Left cardiac atrium (tissue), 4 donors: ENCODE measurements at regions not wholly inside any gene's neighbourhood (a gene's known extent, or its start where the extent isn't known, plus 50 kb on each side); places are given as distances from the start of the nearest gene placed in this dataset.

Experiments used
- ATAC-seq, 2 donors: fragments of 200-7000 bp; cut with Tn5 transposase; one replicate each; pipeline ENCODE4 v1.9.1; 2020; ENCODE audit warnings: mild to moderate bottlenecking in 2 of 2, moderate library complexity in 2 of 2
- DNase-seq: peaks from one replicate; pipeline ENCODE4 v3.0.0-alpha.2; 2020
- intact Hi-C, 2 donors: fragments of 100-400 bp; cut with DNase I; formaldehyde crosslinking; loops; one replicate each; pipeline versions ENCODE4 v1.14.1 to v1.15.1; 2022 to 2023
- donor health status: DM: no; HTN: yes; CAD: no.
- donor health status: DM: no; HTN: yes; CAD: no; lungs with severe emphysema.
- donor health status: DM: yes; HTN: yes; CAD: no.
- donor health status: Dilated cardiomyopathy.

GRCh38 chr12:115437061-115437567 is 753.1 kb upstream of the TBX3 start:
- intact Hi-C loops: no loop called here
- peak; percentile 50 to 54 for ATAC-seq
- DNase-seq: peak; percentile 38

GRCh38 chr12:115433014-115433634 is 749.1 kb upstream of the TBX3 start:
- DNase-seq: no peak
- no peak for ATAC-seq
- intact Hi-C loops: no loop called here

DNA sequence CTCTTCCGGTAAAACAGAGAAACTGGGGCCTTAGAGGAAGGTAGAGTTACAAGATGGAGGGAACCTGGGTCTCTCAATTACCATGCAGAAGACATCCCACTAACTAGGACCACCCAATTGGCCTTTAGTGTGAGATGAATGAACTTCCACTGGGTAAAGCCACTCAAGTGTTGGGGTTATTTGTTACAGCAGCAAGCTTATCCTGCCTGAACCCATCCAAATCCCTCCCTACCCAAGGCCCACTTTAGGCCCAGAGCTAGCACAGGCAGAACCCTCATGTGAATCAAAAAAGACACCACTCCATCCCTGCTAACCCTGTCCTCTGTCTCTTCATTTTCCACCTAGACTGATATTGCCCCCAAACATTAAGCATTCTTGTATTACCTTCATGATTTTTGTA is 746.7 kb upstream of the TBX3 start:
- ATAC-seq: no peak
- intact Hi-C loops: no loop called here
- no peak for DNase-seq

- DNase-seq (no peak), ATAC-seq (no peak)
- intact Hi-C loops: no loop called here
Measured at GRCh38 chr12:115426732-115427131, 742.8 kb upstream of the TBX3 start.

DNA sequence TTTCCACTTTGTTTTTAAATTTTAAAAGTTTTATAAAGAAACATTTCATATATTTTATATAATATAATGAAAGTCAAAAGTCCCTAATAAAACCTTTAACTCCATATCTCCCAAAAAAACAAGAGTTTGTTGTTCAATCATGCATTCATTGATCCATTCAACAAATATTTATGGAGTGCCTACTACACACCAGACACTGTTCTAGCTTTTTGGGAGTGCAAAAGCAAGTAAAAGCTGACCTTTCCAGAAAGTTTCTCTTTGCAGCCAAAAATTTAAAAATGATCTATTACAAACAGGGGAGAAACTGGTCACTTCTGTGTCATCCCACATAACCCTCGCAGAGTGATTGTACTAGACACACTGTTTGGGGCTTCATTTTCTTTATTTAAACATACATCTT is 740.0 kb upstream of the TBX3 start:
- ATAC-seq (no peak), DNase-seq (no peak)
- intact Hi-C loops: no loop called here

DNA sequence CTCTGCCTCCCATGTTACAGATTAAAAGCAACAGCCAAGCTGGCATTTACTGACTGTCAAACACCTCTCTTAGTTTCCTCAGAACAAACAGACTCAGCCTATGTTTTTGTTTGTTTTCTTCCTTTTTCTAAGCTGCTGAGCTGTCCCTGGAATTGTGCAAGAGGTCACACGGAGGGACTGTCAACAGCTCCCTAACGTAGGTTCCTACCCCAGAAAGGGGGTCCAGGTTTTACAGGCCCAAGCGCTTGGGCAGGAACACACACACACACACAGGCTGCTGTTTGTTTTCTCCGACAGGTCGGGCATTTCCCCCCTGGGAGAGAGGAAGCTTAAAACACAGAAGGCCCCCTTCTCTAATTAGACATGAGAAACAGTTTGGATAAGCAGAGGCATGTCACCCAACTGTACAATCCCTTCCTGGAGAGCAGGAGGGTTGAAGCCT is 739.6 kb upstream of the TBX3 start:
- ATAC-seq (no peak), DNase-seq (no peak)
- intact Hi-C loops: no loop called here

GRCh38 chr12:115422845-115423545 is 739.0 kb upstream of the TBX3 start:
- ATAC-seq (no peak), DNase-seq (no peak)
- intact Hi-C loops: no loop called here

- no peak for ATAC-seq
- intact Hi-C loops: no loop called here
Measured at GRCh38 chr12:115421796-115422709, 738.1 kb upstream of the TBX3 start.

DNA sequence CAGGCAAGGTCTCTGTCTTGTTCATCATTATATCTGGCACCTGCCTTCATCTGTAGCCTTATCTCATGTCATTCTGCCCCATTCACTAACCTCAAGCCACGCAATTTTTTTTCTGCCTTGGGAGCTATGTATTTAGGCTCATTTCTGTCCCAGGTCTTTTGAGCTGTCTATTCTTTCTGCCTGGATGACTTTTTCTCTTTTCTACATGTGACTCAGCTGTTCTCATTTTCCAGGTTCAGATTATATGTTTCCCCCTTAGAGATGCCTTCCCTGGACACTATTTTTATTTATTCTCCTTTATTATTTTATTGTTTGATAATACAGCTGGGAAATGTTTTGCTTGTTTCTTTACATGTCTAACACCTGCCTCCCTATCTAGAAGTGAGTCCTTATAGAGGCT is 737.4 kb upstream of the TBX3 start:
- no peak for DNase-seq
- ATAC-seq: no peak

More at GRCh38 chr12:115421796-115422709, 738.1 kb upstream of the TBX3 start:
- DNase-seq: no peak

DNA sequence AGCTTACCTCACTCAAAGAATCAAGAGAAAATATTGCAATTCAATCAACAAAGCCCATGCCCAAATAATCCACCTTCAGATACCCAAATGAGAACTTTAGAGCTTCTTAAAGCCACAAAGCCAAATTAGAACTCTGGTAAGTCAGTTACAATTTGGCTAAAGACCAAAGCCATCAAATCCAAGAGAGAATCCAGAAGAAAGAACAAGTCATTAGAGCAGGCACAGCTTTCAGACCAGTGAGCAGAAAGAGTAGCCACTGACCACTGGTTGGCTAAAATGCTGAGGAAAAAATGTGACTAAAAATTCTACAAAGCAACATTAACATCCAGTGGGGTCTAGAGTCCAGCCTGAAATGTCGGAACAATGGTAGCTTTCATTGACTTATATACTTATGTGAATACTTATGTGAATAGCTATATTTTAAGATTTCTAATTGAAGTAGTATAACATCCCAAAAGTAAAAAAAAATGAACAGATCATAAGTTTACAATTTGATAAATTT is 735.2 kb upstream of the TBX3 start:
- ATAC-seq (no peak), DNase-seq (no peak)
- intact Hi-C loops: no loop called here

More for the DNA sequence above, 737.4 kb upstream of the TBX3 start:
- intact Hi-C loops: no loop called here

GRCh38 chr12:115417610-115418009 is 733.6 kb upstream of the TBX3 start:
- DNase-seq: no peak
- intact Hi-C loops: no loop called here
- no peak for ATAC-seq

GRCh38 chr12:115416869-115417268 is 732.9 kb upstream of the TBX3 start:
- DNase-seq: no peak
- intact Hi-C loops: no loop called here
- no peak for ATAC-seq

DNA sequence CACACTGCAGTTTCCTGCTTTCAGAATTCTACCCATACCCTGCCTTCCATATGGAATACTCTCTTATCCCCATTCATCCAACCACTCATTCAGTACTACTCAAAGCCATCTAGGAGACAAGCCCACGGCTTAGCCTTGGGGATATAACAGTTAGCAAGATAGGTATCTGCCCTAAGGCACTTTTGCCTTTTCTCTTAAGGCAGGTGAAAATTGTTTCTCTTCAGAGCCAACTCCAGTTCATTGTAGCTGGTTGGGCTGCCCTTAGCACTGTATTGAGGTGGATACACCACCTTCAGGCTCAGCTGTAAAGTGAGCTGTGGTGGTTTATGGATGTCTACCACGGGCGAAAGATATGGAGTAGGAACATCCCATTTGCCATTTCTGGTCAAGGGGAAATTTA is 729.7 kb upstream of the TBX3 start:
- intact Hi-C loops: no loop called here
- ATAC-seq (no peak), DNase-seq (no peak)

DNA sequence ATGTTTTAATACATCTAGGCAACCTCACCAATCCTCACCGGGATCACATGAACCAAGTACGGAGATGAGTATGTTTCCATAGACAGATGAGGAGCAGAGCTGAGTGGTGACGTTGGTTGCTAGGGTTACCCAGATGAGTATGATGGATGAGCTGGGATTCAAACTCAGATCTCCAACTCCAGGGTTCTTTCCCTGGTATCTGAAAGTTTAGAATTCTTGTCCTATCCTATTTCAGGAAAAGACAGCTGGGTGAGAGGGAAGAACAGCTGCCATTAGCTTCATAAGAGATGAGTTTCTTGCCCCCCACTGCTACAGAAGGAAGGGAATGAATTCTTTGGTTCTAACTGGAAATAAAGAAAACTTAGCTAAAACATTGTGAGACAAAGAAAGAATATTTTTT is 728.9 kb upstream of the TBX3 start:
- DNase-seq: no peak
- no peak for ATAC-seq

GRCh38 chr12:115411121-115411520 is 727.1 kb upstream of the TBX3 start:
- DNase-seq (no peak), ATAC-seq (no peak)
- intact Hi-C loops: no loop called here

More for the DNA sequence above, 728.9 kb upstream of the TBX3 start:
- intact Hi-C loops: no loop called here

DNA sequence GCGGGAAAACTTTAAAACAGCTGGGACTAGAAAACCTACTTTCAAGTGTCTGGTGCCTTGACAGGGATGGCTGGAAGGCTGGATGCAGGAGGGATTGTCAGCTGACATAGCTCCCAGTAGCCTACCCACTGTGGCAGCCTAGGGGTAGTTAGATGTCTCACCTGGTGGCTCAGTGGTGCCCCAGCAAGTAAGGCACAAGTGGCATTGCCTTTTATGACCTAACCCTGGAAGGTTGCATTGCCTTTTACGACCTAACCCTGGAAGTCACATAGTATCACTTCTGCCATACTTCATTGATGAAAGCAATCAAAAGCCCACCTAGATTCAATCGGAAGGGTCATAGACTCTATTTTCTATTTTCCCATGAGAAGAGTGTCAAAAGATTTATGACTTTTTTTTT is 724.7 kb upstream of the TBX3 start:
- ATAC-seq (no peak), DNase-seq (no peak)
- intact Hi-C loops: no loop called here

GRCh38 chr12:115407723-115408122 is 723.7 kb upstream of the TBX3 start:
- intact Hi-C loops: no loop called here
- ATAC-seq (no peak), DNase-seq (no peak)

- ATAC-seq (no peak), DNase-seq (no peak)
- intact Hi-C loops: no loop called here
Measured at GRCh38 chr12:115407036-115407435, 723.1 kb upstream of the TBX3 start.

DNA sequence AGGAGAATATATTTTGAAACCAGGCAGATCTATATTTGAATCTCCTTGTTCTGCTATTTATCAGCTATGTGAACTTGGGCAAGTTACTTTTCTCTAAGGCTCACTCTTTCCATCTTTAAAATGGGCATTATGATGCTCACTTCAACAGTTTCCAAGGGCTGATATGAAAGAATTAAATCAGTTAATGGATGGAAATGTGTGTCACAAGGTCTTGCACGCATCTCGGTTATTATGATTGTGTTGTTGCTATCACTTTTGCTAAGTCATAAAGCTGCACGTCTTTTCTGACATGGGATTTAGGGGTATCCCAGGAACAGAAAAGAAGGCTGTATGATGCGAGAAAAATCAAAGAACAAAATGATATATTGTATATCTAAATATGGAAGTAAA is 721.5 kb upstream of the TBX3 start:
- DNase-seq: no peak
- ATAC-seq: no peak
- intact Hi-C loops: no loop called here
